ENCODE measurements at regions not wholly inside any gene's neighbourhood (a gene's known extent, or its start where the extent isn't known, plus 50 kb on each side); places are given as distances from the start of the nearest gene placed in this dataset.

- CTCF ChIA-PET, result interaction anchor here (0.6 kb wide), 1 partner anchor 1184 kb away, joined by 4 read pairs; no protein-coding TSS in a partner anchor
- POLR2A ChIA-PET, result no interaction called here
These were observed 92.2 kb upstream of the MPHOSPH6 start for GRCh38 chr16:82262244-82262643.

DNA sequence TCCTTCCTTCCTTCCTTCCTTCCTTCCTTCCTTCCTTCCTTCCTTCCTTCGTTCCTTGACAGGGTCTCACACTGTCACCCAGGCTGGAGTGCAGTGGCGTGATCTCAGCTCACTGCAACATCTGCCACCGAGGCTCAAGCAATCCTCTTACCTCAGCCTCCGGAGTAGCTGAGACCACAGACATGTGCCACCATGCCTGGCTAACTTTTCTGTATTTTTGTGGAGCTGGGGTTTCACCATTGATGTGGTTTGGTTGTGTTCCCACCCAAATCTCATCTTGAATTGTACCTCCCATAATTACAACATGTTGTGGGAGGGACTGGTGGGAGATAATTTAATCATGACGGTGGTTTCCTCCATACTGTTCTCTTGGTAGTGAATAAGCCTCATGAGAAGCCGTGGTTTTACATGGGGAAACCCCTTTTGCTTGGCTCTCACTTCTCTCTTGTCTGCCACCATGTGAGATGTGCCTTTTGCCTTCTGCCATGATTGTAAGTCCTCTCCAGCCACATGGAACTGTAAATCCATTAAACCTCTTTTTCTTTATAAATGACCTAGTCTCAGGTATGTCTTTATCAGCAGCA is 90.3 kb upstream of the MPHOSPH6 start:
- ChIA-PET CTCF (no interaction called here), POLR2A (no interaction called here)

DNA sequence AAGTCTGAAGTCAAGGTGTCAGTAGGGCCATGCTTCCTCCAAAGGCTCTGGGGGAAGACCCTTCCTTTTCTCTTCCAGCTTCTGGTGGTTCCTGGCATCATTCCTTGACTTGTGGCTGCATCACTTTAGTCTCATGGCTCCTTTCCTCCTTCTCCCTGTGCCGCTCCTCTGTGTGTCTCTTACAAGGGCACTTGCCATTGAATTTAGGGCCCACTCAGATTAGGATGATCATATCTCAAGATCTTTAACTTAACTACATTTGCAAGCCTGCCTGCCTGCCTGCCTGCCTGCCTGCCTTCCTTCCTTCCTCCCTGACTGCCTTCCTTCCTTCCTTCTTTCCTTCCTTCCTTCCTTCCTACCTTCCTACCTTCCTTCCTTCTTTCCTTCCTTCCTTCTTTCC is 89.7 kb upstream of the MPHOSPH6 start:
- POLR2A ChIA-PET, result no interaction called here
- CTCF ChIA-PET, result no interaction called here

DNA sequence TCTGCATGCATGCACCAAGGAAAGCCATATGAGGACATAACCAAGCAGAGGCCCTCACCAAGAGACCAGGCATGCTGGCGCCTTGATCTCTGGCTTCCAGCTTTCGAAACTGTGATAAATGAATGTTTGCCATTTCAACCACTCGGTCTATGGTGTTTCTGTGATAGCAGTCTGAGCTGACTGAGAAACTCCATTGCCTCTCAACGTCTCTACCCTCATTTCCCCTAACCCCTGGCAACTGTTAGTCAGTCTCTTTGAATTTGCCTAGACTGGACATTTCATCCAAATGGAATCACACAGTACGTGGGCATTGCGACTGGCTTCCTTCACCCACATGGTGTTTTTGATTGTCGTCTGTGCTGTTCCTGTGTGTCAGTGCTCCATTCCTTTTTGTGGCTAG is 88.0 kb upstream of the MPHOSPH6 start:
- POLR2A ChIA-PET, result no interaction called here

GRCh38 chr16:82252582-82252981 is 82.6 kb upstream of the MPHOSPH6 start:
- ChIA-PET POLR2A (no interaction called here), CTCF (no interaction called here)

More for the DNA sequence above, 88.0 kb upstream of the MPHOSPH6 start:
- CTCF ChIA-PET, result no interaction called here

GRCh38 chr16:82248677-82249076 is 78.7 kb upstream of the MPHOSPH6 start:
- ChIA-PET POLR2A (no interaction called here), CTCF (no interaction called here)

- ChIA-PET CTCF (no interaction called here), POLR2A (no interaction called here)
These were observed 78.1 kb upstream of the MPHOSPH6 start for GRCh38 chr16:82248012-82248656.

DNA sequence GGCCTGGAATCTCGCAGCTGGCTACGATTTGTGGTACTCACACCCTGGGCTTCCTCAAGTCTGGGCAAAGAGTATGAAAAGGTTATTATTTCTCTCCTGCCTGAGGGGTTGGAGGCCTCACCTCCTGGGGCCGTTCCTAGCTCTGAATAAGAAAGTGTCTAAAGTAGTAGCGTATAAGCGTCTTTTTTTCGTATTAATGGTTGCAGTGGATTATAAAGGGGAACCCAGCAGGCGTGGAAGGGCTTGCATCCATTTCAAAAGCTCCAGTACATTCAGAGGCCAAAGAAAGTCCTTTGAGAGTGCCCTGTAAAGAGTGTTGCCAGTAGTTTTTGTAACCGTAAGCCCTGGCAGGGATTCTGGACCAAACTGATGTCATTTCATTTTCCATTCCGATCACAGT is 72.2 kb upstream of the MPHOSPH6 start:
- ChIA-PET CTCF (interaction anchor here (1.4 kb wide), 1 partner anchor 12 kb away, joined by 4 read pairs; no protein-coding TSS in a partner anchor), POLR2A (interaction anchor here (0.6 kb wide), 1 partner anchor 958 kb away, joined by 3 read pairs; no protein-coding TSS in a partner anchor)

GRCh38 chr16:82241469-82242052 is 71.5 kb upstream of the MPHOSPH6 start:
- POLR2A ChIA-PET, result interaction anchor here (0.6 kb wide), 1 partner anchor 957 kb away, joined by 3 read pairs; no protein-coding TSS in a partner anchor
- CTCF ChIA-PET, result no interaction called here

DNA sequence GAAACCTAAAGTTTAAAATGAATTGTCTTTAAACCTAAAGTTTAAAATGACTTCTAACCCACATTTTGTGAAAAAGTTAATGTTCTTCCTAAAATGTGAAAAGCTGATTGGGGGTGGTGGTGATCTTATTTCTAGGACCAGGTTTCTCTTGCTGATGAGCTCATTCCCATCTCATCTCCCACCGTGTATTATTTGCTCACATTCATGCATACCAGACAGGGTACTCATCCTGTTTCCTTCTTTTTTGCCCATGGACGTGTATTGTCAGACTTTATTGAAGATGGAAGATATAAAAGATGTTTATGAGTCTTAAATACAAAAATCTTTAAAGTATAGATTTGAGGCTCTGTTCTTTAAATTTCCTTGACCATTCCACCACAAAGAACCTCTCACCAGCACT is 70.1 kb upstream of the MPHOSPH6 start:
- ChIA-PET CTCF (no interaction called here), POLR2A (no interaction called here)

- CTCF ChIA-PET, result no interaction called here
These were observed 66.9 kb upstream of the MPHOSPH6 start for GRCh38 chr16:82236875-82237274.

GRCh38 chr16:82236415-82236814 is 66.4 kb upstream of the MPHOSPH6 start:
- CTCF ChIA-PET, result no interaction called here
- POLR2A ChIA-PET, result no interaction called here

More at GRCh38 chr16:82236875-82237274, 66.9 kb upstream of the MPHOSPH6 start:
- POLR2A ChIA-PET, result no interaction called here

DNA sequence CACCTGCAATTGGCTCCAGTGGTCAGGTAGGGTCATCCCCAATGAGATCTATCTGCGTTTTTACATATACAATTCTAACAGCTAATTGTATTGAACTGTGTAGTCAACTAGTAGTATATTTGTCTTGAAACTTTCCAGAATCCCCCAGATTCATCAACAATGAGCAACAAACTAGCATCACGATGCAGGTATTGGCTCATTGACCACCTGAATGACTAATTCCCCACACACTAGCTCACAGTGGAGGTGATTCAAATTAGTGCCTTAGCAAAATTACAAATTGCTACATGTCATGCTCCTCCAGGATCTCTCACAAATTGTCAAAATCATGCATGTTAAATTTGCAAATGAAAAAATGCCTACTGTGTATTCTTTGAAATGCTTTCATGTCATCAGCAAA is 62.8 kb upstream of the MPHOSPH6 start:
- CTCF ChIA-PET, result no interaction called here

DNA sequence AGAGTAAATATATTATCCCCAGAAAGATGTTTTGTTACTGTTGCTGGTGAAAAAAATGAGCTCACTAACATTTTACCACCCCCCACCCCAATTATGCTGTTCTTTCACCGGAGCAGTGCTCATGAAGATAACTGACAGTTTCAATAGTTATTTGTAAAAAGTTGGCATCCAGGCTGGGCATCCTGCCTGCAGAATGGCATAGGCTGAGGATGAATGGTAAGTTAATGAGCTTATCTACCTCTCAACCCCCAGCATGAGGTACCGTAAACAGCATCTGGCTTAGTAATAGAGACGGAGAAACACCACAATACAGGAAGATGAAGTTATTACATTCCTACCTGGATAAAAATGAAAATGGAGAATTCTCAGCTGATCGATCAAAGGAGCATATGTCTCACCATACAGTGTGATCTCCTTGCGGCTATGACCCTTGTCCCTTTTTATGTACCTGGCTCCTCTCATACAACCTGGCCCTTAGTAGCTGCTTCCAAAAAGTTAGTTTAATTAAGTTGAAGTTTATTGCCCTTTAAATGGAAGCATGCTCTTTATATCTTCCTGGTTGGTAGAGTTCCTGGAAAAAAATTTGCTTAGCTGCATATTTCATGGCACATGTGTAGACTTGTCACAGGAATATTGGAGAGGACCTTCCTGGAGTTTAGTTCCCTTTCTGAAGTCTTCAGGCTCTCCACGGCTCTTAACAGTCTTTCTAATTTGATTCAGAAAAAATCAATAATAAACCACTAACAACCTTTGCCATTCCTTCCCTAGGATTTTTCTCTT is 61.2 kb upstream of the MPHOSPH6 start:
- ChIA-PET POLR2A (no interaction called here), CTCF (interaction anchor here (1.1 to 1.2 kb wide), 3 partner anchors 24 to 343 kb away, joined by 3 to 6 read pairs (median 3); no protein-coding TSS in a partner anchor)

More for the DNA sequence above, 62.8 kb upstream of the MPHOSPH6 start:
- POLR2A ChIA-PET, result no interaction called here

- ChIA-PET POLR2A (no interaction called here), CTCF (interaction anchor here (0.8 to 1.2 kb wide), 8 partner anchors 13 to 342 kb away, joined by 3 to 5 read pairs (median 3); partner anchors contain the start of gene MPHOSPH6)
These were observed 60.0 kb upstream of the MPHOSPH6 start for GRCh38 chr16:82229800-82230619.

DNA sequence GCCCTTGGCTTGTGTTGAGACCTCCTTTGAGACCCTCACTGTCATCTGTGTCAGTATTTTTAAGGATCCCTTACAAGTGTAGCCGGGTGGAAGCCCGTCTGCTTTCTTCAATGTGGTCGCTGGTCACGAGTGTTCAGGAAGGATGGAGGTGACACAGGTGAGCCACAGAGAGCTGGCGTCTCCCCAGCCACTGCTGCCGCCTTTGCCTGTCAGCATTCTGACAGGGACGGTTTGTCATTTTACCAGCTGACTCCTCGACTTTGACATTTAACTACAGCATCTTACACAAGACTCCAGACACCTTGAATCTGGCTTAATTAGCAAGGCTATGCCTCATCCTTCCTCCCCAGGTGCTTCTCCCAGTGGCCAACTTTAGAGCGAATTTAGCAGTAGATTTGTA is 56.3 kb upstream of the MPHOSPH6 start:
- CTCF ChIA-PET, result no interaction called here
- POLR2A ChIA-PET, result no interaction called here

GRCh38 chr16:82224821-82225220 is 54.8 kb upstream of the MPHOSPH6 start:
- ChIA-PET CTCF (no interaction called here), POLR2A (no interaction called here)

DNA sequence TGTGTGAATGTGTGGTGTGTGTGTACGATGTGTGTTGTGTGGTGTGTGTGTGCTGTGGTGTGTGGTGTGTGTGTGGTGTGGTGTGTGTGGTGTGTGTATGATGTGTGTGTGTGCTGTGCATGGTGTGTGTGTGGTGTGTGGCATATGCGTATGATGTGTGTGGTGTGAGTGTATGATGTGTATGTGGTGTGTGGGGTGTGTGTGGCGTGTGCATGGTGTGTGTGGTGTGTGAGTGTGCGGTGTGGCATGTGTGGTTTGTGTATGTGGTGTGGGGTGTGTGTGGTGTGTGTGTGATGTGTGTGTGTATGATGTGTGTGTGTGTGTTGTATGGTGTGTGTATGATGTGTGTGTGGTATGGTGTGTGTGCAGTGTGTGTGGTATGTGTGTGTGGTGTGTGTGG is 50.5 kb upstream of the MPHOSPH6 start:
- POLR2A ChIA-PET, result no interaction called here
- CTCF ChIA-PET, result no interaction called here

Data from activated CD8-positive, alpha-beta memory T cell treated with anti-CD3 and anti-CD28 coated beads for 36 hours (primary cell).